NT2/D1 (cell line): ENCODE measurements at regions not wholly inside any gene's neighbourhood (a gene's known extent, or its start where the extent isn't known, plus 50 kb on each side); places are given as distances from the start of the nearest gene placed in this dataset.

Source experiments
- SUZ12 ChIP-seq: IDR thresholded peaks from 2 replicates; pipeline ENCODE4 v1.6.1; 2011; ENCODE audit not compliant: insufficient read length, insufficient read depth; ENCODE audit errors: extremely low read depth
- YY1 ChIP-seq: IDR thresholded peaks from 2 replicates; pipeline ENCODE4 v1.6.1; 2011; ENCODE audit not compliant: insufficient read length, insufficient read depth
- ZNF274 ChIP-seq: IDR thresholded peaks from 2 replicates; pipeline ENCODE4 v1.6.1; 2011; ENCODE audit warnings: mild to moderate bottlenecking, low read depth, low read length

DNA sequence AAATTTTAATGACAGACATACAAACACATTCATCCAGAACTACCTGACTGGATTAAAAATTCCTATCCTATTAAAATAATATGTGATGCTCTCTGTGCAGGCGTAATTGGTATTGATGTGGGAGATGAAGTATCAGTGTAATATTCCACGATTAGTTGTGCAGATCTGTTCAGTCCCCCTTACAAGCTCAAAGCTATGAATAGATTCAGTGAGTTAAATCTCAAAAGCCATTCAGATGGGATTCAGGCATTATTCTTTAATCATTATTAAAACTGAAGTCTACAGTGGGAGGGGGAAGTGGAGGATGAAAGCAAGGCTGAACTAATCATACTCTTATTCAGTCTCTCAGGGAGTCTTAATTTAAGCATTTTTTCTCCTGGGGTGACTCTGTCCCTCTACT, 855.8 kb downstream of the EFNA5 start:
- TF ChIP-seq ZNF274 (no peak), YY1 (no peak), SUZ12 (no peak)
